ACC112 (cell line): ENCODE measurements at regions not wholly inside any gene's neighbourhood (a gene's known extent, or its start where the extent isn't known, plus 50 kb on each side); places are given as distances from the start of the nearest gene placed in this dataset.
A peak's percentile ranks its signal among the peaks of the same experiment; 100 is the strongest.
"Not testable (repeated sequence)": the region's sequence is repeated elsewhere in the genome, so short reads cannot be mapped to it uniquely, and the experiment has no call there.

ENCODE experiments used
- H2AFZ ChIP-seq: fragments of 200-600 bp; sonication (generic); one replicate; pipeline ENCODE4 v1.6.0; 2017; ENCODE audit warnings: antibody characterized with exemption, low read length; ENCODE audit not compliant: unreplicated experiment
- H3K27ac ChIP-seq: fragments of 200-600 bp; sonication (generic); 2 replicates; pipeline ENCODE4 v1.5.1; 2014; ENCODE audit warnings: low read depth, mild to moderate bottlenecking, antibody characterized with exemption, low read length, moderate library complexity
- H3K27me3 ChIP-seq: fragments of 200-600 bp; sonication (generic); 2 replicates; pipeline ENCODE4 v1.6.1; 2014; ENCODE audit warnings: mild to moderate bottlenecking, antibody characterized with exemption, low read length, moderate library complexity, mixed read lengths; ENCODE audit not compliant: insufficient read depth
- H3K36me3 ChIP-seq: fragments of 200-600 bp; sonication (generic); 2 replicates; pipeline ENCODE4 v1.6.1; 2016; ENCODE audit warnings: mild to moderate bottlenecking, antibody characterized with exemption, low read length, moderate library complexity, mixed read lengths; ENCODE audit not compliant: insufficient read depth
- H3K4me1 ChIP-seq: fragments of 200-600 bp; sonication (generic); one replicate; pipeline ENCODE4 v1.6.1; 2016; ENCODE audit warnings: low read length, mixed read lengths; ENCODE audit not compliant: insufficient read depth, unreplicated experiment, control insufficient read depth
- H3K4me3 ChIP-seq: fragments of 200-600 bp; sonication (generic); 2 replicates; pipeline ENCODE4 v1.5.1; 2014; ENCODE audit warnings: mild to moderate bottlenecking, low read depth, low read length
- H3K79me2 ChIP-seq: fragments of 200-600 bp; sonication (generic); one replicate; pipeline ENCODE4 v1.6.0; 2016; ENCODE audit warnings: low read length; ENCODE audit not compliant: control insufficient read depth, unreplicated experiment, insufficient read depth

DNA sequence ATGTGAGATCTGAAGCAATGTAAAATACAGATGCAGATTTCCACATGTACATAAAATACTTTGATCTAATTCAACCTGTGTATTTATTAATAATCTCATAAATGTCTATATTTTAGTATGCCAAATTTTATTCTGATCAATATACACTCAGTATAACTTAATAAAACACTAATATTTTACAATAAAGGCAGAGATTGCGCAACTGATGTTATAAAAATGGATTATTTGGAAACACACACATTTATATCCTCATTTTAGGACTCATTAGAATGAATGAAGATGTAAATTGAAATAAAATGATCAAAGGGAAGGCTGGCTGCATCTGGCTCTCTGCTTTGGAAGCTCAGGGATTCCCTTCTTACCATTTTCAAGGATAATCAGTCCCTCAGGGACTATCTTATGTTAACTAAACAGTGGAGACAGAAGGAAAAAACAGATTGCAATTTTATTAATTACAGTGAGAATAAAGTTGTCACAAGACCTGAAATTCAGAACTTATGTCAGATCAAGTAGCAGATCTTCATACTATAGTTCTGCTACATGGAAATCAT lies 900.9 kb upstream of the EPHA5 start:
- no peaks in the 10 kb centered on the region for H3K79me2 ChIP-seq
- no peaks in the 10 kb centered on the region for H3K27me3 ChIP-seq
- H3K27ac ChIP-seq, result no peak overlapping the region
- H2AFZ ChIP-seq, result no peak overlapping the region
- no peak overlapping the region for H3K4me3 ChIP-seq
- H3K36me3 ChIP-seq, result no peaks in the 10 kb centered on the region
- H3K4me1 ChIP-seq, result peaks cover 46% of the 10 kb centered on the region

DNA sequence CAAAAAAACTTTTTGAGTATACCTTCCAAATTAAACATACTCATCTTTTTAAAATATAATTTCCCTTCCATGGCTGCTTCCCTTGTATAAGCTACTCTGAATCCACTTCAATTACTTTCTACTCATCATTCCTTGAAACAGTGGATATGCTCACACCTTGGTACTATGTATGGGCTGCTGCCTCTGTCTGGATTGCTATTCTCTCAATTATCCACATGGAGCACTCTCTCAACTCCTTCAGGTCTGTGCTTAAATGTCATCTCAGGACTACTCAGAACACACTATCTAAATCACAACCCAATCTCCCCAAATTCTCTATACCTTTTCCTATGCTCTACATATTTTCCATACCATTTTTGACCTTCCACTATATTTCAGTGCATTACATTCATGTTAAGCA lies 898.9 kb upstream of the EPHA5 start:
- Histone ChIP-seq H3K4me3 (no peak overlapping the region), H3K79me2 (no peaks in the 10 kb centered on the region), H3K36me3 (no peaks in the 10 kb centered on the region), H2AFZ (no peak overlapping the region), H3K4me1 (peaks cover 47% of the 10 kb centered on the region), H3K27me3 (no peaks in the 10 kb centered on the region), H3K27ac (no peak overlapping the region)

DNA sequence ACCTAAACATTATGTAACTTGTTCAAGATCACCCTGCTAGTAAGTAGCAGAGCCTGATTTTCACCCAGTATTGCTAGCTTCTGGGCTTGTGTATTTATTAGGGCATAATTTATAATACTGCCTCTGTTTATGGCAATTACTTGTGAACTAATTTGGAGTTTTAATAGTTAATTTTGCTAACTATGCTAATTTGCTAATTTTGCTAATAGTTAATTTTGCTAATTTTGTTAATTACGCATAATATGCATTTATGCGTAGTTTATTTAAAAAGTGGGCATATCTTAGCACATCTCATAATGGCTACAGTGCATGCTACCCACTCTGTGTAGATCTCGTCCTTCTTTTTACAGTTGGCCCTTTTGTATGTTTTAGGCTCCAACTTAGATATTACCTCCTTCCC lies 898.1 kb upstream of the EPHA5 start:
- H3K4me1 ChIP-seq, result peaks cover 39% of the 10 kb centered on the region
- H3K27me3 ChIP-seq, result no peaks in the 10 kb centered on the region
- no peaks in the 10 kb centered on the region for H3K79me2 ChIP-seq
- no peaks in the 10 kb centered on the region for H3K36me3 ChIP-seq
- no peak overlapping the region for H2AFZ ChIP-seq
- H3K4me3 ChIP-seq, result no peak overlapping the region
- no peak overlapping the region for H3K27ac ChIP-seq

DNA sequence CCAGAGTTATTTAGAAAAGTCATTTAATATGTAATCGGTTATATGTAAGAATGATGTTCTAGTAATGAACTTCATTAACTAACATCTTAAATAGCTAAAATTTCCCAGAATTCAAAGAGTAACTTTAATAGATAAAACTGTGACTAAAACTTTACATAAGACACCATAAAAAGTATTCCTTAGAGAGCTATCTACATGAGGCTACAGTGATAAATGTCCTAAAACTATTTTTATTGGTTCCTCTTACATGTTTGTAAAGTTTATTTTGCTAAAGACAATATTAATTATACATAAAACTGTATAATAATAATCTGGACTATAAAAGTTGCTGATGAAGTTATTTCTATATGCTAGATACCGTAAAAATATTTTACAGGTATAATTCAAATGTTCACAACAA lies 897.7 kb upstream of the EPHA5 start:
- Histone ChIP-seq H3K36me3 (no peaks in the 10 kb centered on the region), H3K27ac (no peak overlapping the region), H3K27me3 (no peaks in the 10 kb centered on the region), H2AFZ (no peak overlapping the region), H3K4me1 (peaks cover 38% of the 10 kb centered on the region), H3K79me2 (no peaks in the 10 kb centered on the region), H3K4me3 (no peak overlapping the region)

DNA sequence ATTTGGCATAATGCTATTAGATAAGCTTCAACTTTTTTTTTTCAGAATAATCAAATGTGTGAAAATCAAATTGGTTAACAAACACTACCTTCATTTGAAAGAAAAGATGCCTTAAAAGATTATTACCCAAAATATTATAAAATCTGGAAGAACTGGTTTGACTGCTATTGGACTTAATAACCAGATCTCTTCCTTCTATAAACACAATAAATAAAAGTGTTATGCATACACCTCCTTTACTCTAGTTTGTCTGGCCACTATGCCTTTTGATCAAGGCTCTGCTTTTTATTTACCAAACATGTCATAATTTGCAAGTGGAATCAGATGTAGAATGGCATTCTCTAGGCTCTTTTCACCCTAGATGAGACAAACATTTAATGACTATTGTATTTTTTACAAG lies 897.3 kb upstream of the EPHA5 start:
- H3K4me1 ChIP-seq, result peaks cover 35% of the 10 kb centered on the region
- H2AFZ ChIP-seq, result no peak overlapping the region
- H3K79me2 ChIP-seq, result no peaks in the 10 kb centered on the region
- no peak overlapping the region for H3K4me3 ChIP-seq
- H3K36me3 ChIP-seq, result no peaks in the 10 kb centered on the region
- H3K27ac ChIP-seq, result no peak overlapping the region
- H3K27me3 ChIP-seq, result no peaks in the 10 kb centered on the region

DNA sequence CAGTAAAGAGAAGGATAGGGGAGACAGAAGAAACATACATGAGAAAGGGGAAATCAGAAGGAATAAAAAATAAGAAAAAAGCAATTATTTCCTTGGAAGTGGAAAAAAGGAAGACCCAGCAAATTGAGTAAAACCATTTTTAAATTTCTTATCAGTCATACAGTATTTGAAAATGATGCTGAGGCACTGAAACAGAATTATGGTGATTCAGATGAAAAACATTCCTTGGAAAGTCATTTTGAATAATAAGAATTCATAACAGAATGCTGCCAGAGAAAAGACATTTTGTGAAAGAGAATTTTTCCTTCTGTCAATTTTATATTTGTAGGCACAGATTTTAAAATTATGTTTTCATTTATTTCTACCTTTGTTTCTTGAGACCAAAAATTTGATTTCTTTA lies 895.5 kb upstream of the EPHA5 start:
- H3K79me2 ChIP-seq, result no peaks in the 10 kb centered on the region
- peaks cover 33% of the 10 kb centered on the region for H3K4me1 ChIP-seq
- no peaks in the 10 kb centered on the region for H3K36me3 ChIP-seq
- peak overlapping the region; percentile 97 for H3K27ac ChIP-seq
- H3K4me3 ChIP-seq, result peak overlapping the region; percentile 63
- no peaks in the 10 kb centered on the region for H3K27me3 ChIP-seq
- peak overlapping the region; percentile 83 for H2AFZ ChIP-seq

DNA sequence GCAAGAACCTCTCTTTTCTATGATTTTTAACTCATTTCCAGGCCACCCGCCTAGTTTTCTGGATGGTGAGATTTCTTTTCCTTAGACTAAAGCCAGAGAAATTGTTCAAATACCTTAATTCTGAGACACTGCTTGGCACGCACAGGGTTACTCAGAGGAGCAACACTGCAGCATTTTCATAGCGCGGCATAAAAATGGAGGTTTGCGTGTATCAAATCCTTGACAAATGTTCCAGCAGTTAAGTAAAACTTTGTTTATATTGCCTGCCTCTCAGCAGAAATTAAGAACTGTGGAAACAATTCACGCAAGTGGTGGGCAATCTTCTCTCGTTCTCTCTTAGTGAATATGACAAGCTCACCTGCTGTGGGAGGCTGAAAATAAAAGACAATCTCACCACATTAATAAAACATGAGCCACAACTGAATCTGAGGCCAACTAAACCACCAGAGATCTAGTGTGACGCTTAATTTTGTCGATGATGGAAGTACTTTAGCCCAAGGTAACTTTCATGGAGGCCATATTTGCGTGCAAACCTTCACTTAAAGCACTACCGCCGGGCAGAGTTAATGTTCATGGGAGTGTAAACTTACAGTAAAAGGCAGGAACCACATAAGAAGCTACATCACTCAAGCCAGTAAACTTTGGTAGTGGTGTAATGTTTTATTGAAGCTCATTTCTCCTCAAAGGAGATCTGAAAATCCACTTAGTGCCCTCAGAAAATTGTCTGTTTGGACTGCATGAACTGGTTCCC lies 894.8 kb upstream of the EPHA5 start:
- Histone ChIP-seq H2AFZ (peak overlapping the region; percentile 83), H3K36me3 (no peaks in the 10 kb centered on the region), H3K4me1 (peaks cover 33% of the 10 kb centered on the region), H3K79me2 (no peaks in the 10 kb centered on the region), H3K27me3 (no peaks in the 10 kb centered on the region), H3K4me3 (peak overlapping the region; percentile 63), H3K27ac (peak overlapping the region; percentile 97)

DNA sequence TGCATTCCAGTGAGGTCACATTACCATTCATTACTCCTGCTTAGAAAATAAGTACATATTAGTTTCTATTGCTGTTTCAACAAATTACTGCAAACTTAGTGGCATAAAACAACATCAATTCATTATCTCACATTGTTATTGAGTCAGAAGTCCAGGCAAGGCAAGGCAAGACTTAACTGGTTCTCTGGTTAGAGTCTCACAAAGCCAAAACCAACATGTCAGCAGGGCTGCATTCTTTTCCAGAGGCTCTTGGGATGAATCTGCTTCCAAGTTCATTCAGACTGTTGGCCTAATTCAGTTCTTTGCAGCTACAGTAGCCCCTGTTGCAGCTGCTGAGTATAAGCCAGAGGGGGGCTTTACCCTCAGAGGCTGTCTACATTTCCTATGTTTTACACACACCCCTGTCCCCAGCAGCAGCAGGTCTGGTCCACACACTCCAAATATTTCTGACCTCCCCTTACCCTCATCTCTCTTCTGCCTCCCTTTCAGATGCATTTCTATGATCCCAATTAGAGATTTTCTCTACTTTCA lies 892.1 kb upstream of the EPHA5 start:
- no peak overlapping the region for H3K4me3 ChIP-seq
- peaks cover 38% of the 10 kb centered on the region for H3K4me1 ChIP-seq
- H3K27me3 ChIP-seq, result no peaks in the 10 kb centered on the region
- no peak overlapping the region for H2AFZ ChIP-seq
- no peak overlapping the region for H3K27ac ChIP-seq
- H3K36me3 ChIP-seq, result no peaks in the 10 kb centered on the region
- no peaks in the 10 kb centered on the region for H3K79me2 ChIP-seq

DNA sequence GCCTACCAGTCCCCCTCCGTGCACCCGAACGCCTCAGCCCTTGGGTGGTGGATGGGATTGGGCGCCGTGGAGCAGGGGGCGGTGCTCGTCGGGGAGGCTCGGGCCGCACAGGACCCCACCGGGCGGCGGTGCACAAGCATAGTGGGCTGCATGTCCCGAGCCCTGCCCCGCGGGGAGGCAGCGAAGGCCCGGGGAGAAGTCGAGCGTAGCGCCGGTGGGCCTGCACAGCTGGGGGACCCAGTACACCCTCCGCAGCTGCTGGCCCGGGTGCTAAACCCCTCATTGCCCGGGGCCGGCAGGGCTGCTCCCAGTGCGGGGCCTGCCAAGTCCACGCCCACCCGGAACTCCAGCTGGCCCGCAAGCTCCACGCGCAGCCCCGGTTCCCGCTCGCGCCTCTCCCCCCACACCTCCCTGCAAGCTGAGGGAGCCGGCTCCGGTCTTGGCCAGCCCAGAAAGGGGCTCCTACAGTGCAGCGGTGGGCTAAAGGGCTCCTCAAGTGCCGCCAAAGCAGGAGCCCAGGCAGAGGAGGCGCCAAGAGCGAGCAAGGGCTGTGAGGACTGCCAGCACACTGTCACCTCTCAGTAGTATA lies 891.3 kb upstream of the EPHA5 start:
- H3K27ac ChIP-seq, H3K27me3 ChIP-seq, H2AFZ ChIP-seq, H3K4me3 ChIP-seq, H3K79me2 ChIP-seq, H3K36me3 ChIP-seq: not testable (repeated sequence)
- H3K4me1 ChIP-seq, result peaks cover 30% of the 10 kb centered on the region

DNA sequence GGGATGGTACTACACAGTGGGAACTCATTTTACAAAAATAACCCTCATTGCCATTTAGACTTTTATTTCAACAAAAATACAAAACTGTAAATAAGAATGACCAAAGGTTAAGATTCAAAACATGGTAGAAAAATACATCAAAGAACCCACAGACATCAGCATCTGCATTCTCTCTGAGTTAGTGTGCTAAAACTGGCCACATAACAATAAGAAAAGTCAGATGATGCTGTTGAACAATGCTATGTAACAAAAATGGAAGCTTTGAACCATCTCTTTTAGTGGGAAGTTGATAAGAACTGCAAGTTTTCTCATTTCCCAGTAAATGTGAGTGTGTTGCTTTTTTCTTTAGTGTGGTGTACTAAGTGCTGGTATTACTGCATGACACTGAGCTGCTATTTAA lies 888.4 kb upstream of the EPHA5 start:
- Histone ChIP-seq H3K79me2 (no peaks in the 10 kb centered on the region), H3K4me3 (no peak overlapping the region), H3K27ac (no peak overlapping the region), H3K36me3 (no peaks in the 10 kb centered on the region), H2AFZ (peak overlapping the region; percentile 20), H3K4me1 (peaks cover 27% of the 10 kb centered on the region), H3K27me3 (no peaks in the 10 kb centered on the region)
